Stimulated activated CD8-positive, alpha-beta memory T cell treated with anti-CD3 and anti-CD28 coated beads, Interleukin-4, amount 100 ng/mL, for 1 hour (primary cell): ENCODE measurements at regions not wholly inside any gene's neighbourhood (a gene's known extent, or its start where the extent isn't known, plus 50 kb on each side); places are given as distances from the start of the nearest gene placed in this dataset.
"Not testable (repeated sequence)": the region's sequence is repeated elsewhere in the genome, so short reads cannot be mapped to it uniquely, and the experiment has no call there.

Source experiments
- DNase-seq, 2 donors: peaks; one replicate each; pipeline ENCODE4 v3.0.0-alpha.2; 2020; ENCODE audit warnings: low read depth in 2 of 2, low spot score in 1 of 2

DNA sequence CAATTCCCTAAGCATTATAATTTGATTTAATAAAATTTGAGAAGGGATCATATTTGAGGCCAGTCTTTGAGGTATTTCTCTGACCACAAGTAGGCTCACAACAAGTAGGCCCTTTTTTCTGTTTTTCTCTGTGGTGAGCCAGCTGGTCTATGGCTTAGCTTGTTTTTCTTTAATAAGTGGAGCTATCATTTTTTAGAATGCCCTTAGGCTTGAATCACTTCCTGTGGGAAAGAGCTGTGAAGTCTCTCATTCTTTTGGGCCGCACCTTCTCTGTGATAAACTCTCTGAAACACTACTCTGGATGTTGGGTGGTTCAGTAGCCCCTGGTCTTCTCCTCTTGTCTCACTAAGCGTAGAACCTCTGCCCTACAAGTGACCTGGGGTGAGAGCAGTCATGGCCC is 235.9 kb downstream of the SUCLG1 start:
- DNase-seq = no peak

DNA sequence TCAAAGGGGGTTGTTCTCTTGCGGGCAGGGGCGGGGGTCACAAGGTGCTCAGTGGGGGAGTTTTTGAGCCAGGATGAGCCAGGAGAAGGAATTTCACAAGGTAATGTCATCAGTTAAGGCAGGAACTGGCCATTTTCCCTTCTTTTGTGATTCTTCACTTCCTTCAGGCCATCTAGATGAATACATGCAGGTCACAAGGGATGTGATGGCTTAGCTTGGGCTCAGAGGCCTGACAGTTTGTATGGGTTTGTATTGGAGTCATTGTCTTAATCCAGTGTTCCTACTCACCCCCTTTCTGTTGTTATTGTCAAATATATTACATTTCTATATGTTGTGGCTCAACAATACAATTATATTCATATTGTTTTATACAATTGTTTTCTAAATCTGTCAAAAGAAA is 238.0 kb downstream of the SUCLG1 start:
- not testable (repeated sequence) for DNase-seq

DNA sequence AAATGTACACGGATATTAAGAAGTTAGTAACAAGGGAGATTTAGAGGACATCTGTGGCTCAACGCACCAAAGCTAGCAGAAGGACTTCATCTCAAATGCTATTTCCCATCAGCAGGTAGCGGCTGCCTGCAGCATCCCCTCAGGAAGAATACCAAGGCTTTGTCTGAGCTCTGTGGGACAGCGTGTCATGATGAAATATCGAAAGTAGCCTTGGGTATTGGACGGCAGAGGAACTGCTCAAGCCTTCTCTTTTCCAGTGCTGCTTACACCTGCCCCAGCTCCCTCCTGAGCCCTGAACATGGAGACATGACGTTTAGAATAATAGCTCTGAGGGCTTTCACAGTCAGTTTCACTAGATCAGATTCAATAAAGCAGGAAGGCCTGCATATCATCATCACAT is 241.6 kb downstream of the SUCLG1 start:
- DNase-seq = no peak

DNA sequence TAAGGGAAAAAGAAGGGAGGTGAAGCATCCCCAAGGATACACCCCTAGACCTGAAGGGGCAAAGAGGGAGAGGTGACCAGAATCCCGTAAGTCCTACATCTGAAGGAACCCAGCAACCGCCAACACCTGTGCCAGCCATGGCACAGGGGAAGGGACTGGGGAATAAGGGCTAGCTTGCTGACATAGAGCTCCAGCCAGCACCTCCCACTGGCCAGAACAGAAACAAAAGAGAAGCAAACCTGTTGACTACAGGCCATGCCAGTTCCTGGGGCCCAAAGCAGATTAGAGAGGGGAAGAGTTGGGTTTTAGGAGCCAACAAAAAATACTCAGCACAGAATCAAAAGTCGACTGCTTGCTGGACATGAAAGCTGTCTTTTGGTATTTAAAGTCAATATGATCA is 244.6 kb downstream of the SUCLG1 start:
- no peak for DNase-seq

DNA sequence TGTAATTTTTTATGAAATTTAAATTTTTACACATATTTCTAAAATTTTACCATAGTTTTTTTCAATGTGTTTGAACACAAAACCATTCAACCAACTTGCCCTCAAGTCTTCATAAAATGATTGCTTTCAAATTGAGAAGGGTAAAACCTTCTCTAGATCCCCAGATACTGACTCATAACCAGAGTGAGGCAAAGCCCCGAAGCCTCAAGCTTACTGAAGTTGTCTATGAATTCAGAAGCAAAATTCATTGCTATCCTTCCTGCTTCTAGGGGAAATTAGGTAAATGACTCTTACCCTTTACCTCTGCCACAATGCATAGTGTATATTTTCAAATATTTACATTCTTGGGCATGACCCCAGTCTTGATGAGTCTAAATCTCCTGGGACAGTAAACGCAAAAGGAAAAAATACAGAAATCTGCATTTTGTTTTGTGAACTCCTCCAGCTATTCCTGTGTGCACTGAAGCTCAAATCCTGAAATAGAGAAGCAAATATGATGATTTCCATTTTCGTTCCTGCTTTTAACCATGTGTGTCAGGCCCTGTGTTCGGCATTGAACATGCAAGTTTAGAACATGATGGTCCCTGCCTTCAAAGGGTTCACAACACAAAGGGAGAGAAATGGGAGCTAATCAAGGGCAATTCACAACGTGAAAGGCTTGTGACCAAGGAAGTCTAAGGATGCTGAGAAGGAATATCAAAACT is 246.3 kb downstream of the SUCLG1 start:
- no peak for DNase-seq

DNA sequence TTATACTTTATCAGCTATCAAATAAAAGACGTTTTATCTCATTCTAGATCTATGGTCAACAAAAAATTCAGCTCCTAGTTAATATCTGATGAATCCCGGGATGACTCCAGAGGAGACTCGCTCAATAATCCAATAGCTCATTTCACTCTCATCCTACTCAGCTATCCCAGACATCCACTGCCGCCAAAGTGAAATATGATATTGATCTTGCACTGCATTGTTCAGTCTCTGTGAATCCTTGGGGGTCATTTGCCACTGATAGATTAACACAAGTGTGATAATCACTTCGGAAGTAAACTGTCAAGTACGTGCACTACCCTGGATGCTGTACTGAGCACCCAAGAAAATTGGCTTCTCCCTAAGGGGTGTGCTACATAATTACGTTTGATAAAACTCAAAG is 249.1 kb downstream of the SUCLG1 start:
- DNase-seq = no peak

DNA sequence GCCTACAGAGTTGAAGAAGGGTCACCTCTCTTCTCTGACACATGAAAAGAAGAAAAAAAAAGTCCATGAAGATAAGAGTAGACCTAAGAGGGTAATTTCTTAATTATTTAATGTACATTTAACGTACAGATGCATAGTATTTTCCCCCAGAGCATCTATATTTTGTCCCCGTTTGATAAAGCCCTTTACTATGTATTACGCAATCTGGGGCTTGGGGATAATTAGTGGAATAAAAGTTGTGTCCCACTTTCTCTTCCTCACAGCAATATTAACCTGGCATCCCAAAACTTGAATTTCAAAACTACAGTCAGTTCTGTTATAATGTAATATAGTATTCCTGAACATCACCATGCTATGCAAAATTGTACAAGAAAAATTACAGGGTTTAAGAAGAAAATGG is 254.1 kb downstream of the SUCLG1 start:
- DNase-seq = no peak

DNA sequence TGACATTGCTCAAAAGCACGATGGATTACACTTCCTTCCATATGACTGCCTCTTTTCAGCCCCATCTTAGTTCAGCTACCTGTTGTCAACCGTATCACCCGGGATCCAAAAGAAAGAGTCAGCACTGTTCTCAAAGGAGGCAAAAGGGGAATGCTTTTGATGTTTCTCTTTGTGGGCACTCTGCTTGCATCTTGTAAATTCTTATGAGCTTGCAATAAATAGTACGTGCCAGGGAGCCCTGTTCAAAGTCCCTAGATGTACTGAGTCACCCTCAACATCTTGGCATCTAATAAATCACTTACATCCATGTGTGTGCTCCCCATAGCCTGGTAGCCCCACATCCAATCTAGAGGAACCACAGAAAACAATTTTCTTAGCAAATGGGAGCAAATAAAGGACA is 256.9 kb downstream of the SUCLG1 start:
- DNase-seq = no peak

DNA sequence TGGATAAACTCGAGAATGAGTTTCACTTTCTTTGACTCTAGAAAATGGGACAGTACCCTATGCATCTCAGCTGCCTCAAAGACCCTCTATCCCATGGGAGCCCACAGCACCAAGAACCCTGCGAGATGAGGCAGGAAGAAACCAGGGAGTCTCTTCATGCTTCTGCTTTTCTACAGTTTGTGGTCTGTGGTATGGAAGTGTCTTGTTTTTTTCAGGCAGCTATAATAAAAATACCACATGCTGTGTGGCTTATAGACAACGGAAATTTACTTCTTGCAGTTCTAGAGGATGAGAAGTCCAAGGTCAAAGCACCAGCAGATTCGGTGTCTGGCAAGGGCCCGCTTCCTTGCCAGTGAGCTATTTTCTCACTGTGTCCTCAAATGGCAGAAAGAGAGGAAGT is 257.9 kb downstream of the SUCLG1 start:
- no peak for DNase-seq

DNA sequence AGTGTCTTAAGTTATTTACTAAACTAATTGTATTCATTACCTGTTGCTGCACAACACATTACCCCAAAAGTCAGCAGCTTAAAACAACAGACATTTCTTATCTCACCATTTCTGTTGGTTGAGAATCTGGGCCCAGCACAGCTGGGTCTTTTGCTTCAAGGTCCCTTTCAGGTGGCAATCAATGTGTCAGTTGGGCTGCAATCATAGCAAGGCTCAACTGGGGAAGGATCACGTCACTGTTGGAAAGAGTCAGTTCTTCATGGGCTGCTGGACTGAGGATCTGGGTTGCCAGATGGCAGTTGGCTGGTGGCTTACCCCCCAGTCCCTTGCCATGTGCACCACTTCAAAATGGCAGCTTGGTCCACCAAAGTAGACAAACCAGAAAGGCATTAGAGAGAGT is 261.2 kb downstream of the SUCLG1 start:
- DNase-seq = no peak

DNA sequence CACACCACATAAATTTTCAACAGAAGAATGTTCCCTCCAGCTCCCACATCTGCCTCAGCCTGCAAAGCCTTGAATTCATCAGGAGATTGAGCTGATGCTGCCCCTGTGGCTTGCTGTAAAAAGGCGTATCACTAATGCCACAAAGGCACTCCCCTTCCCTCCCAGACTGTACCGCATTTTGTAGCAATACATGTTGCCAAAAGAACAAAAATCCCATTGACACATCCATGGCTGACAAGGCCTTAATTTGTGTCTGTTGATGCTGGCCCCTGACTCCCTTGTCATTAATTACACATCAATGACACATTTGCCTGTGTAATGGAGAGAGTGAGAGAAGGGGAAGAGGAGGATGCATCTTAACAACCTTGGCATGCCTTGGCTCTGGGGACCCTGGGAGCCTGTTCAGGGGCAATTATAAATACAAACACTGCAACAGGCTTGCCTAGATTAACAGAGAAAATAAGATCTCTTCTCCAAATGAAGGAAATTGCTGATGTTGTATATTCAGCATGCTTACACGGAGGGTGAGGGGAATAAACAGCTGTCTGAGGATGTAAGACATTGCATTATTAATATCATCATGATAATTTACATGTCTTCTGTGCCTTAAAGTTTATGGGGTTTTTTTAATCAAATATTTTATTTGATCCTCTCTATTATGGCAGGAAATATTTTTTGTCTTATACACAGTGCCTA is 264.0 kb downstream of the SUCLG1 start:
- DNase-seq = no peak

DNA sequence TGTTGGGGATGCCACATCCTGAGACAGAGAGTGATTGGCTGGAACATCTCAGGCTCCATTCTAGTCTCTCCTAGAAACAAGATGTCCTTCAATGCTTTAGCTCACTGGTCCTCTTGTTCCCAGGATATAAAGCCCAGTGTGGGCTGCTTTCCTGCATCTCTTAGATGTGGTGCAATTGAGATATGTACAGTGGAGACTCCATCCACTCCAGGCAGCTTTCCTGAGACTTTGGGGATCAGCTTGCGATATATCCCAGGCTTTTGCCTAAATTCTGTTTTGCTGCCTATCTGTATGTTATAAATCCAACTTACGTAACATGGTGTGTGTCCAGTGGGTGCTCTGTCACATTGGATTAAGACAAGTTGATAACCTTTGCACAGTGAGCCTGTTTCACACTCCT is 264.9 kb downstream of the SUCLG1 start:
- DNase-seq = no peak

DNA sequence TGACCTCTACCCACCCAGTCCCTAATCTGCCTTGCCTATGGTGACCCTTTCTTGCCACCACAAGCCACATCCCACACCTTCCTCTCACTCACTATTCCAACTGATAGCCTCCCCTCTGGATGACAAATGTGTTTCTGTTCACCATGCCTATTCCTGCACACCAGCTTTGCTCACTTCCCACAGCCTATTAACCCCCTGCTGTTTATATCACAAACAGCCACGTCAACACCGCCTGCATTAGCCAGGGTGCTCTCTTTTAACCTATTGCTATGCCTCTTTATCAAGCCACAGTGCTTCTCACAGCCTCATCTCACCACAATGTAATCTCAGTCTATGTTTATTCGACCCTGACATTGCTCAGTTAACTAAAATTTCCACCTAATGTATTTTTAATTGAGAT is 271.8 kb downstream of the SUCLG1 start:
- no peak for DNase-seq

DNA sequence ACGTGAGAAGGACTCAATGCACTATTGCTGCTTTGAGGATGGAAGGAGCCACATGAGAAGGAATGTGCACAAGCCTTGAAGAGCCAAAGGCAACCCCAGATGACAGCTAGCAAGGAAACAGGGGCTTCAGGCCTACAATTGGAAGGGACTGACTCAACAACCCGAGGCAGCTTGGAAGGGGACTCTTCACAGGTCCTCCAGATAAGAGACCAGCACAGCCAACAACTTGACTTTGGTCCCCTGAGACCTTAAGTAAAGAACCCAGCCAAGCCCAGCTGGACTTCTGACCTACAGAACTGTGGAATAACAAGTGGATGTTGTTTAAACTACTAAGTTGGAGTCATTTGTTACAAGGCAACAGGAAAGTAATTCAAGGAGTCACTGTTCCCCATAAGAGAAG is 277.2 kb downstream of the SUCLG1 start:
- DNase-seq = no peak

DNA sequence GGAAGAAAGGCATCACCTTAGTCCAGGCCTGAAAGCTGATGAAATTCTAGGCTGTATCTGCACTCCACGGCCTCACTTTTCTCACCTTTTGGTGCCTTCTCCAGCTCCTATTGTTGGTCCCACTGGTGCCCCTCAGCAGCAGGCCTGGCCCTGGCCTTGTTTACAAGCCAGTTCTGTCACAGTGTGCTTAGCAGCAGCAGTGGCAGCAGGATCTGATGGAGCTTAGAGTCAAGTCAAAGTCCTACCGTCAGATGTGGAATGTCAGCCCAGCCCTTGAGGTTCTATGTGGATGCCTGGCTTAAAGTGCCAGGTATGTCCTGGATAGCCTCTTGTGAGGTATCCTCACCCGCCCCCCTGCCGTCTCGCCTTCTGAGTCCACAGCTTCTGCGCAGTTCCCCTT is 281.3 kb downstream of the SUCLG1 start:
- no peak for DNase-seq

DNA sequence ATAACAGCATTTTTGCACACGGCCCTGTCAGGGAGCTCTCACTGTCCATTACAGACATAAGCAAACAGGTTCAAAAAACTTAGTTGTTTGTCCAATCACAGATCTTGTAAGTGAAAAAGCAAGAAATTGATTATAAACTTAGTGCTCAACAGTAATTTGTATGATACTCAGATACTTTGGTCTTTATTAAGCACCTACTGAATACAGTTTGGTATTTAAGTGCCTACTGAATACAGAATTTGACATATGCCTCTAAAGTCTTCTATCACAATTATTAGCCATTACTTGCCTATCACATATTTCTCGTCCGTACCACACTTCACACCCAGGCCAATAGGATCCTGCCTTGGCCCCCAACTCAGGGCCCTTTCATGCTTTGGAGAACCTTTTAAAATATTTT is 283.1 kb downstream of the SUCLG1 start:
- DNase-seq = no peak

DNA sequence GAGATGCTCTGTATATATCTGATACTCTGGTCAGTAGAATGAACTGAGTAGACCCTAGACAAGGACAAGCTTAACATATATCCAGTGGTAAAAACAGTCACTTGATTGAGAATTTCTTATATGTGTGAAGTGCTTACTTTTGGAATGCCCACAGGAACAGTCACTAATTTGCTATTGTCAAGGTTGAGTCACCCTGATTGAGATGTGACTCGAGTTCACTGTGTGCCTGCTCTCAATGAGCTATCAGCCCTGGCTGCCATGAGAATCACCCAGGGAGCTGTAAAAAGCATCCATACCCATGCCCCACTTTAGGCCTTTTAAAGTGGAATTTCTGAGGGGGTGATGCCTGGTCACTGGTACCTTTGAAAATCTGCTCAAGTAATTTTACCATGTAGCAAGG is 283.7 kb downstream of the SUCLG1 start:
- no peak for DNase-seq

DNA sequence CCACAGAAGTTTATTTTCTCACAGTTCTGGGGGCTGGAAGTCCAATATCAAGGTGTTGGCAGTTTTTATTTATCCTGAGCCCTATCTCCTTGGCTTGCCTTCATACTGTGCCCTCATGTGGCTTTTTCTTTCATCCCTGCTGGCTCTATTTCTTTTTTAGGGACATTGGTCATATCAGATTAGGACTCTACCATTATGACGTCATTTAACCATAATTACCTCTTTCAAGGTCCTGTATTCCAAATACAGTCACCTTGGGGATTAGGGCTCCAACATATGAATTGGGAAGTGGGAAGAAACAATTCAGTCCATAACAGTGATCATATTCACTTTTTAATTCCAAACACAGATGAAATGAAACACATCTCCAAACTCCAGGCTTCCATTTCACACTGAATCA is 286.0 kb downstream of the SUCLG1 start:
- no peak for DNase-seq

DNA sequence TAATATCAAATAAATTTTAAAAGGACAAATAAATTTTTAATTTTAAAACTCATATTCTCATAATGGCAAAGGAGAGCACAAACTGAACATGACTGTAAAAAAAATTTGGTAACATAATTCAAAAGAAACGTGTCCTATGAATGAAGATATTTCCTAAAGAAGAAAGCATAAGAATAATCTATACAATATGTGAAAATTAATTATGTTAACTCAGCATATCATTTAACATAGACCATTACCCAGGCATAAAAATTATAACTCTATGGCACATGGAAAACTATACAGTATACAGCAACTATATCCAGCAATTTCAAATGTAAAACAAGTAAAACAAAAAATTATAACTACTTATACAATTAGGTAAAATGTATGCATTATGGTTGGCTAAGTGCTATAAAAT is 288.1 kb downstream of the SUCLG1 start:
- no peak for DNase-seq

DNA sequence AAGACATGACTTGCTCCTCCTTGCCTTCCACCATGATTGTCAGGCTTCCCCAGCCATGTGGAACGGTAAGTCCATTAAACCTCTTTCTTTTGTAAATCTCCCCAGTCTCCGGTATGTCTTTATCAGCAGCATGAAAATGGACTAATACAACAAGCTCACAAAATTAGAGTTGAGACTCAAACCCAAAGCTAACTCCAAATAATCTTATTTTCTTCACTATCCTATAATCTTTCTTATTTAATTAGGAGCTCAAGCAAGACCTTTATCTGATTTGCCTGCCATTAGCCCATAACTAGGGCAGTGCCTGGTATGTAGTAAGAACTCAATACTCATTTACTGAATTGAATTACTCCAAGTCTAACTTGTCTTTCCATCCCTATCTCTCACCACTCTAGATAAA is 289.2 kb downstream of the SUCLG1 start:
- DNase-seq = no peak

DNA sequence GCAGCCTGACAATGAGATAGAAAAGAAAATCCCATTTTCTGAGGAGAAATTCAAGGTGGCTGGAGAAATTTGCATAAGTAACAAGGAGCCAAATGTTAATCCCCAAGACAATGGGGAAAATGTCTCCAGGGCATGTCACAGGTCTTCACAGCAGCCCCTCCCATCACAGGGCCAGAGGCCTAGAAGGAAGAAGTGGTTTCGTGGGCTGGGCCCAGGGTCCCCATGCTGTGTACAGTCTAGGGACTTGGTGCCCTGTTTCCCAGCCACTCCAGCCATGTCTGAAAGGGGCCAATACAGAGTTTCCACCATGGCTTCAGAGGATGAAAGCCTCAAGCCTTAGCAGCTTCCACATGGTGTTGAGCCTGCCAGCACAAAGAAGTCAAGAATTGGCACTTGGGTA is 290.5 kb downstream of the SUCLG1 start:
- DNase-seq = not testable (repeated sequence)

DNA sequence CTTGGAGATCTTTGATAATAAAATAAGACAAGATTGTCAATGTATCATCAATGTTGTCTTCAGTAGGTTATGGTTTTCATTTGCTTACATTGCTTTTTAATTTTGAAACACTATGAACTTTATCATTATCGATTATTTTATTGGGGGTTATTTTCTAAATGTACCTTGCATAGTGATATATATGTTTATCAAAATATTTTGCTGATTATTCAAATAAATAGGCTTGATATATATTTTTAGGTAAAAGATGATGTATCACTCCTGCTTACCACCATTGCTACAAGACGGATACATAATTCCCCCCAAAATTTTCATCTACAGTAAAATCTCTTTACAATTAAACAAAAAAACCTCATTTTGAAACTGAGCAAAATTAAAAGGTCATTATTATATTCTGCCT is 293.8 kb downstream of the SUCLG1 start:
- no peak for DNase-seq

DNA sequence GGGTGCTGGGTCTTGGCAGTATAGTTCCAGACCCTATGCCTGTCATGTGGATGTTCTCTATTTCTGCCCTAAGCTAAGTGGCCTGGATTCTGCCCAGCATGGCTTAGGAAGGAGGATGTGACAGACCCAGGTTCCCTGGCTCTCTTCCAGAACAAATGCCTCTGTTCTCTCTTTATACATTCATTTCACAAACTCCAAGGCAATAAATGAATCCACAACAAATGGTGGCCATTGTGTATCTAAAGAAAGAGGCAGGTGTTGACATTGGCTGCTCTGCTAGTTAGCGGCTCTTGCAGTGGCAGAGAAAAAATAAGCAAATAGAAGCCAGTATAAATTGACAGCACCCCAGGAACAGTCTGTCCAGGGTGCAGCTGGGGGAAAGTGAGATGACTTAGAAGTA is 298.6 kb downstream of the SUCLG1 start:
- no peak for DNase-seq
